PC-3 (cell line): ENCODE measurements at regions not wholly inside any gene's neighbourhood (a gene's known extent, or its start where the extent isn't known, plus 50 kb on each side); places are given as distances from the start of the nearest gene placed in this dataset.

Experiments used
- ATAC-seq: fragments of 200-7000 bp; cut with Tn5 transposase; 2 replicates; pipeline ENCODE4 v1.9.1; 2020; ENCODE audit warnings: mild to moderate bottlenecking, moderate library complexity
- BruUV-seq: library from RNA; stranded (reverse); fragments of 400-500 nt; replicated peaks from 2 replicates; lab custom pipeline; 2021; lab: Mats Ljungman, UMichigan
- CTCF ChIA-PET: fragments of 300-600 bp; sonication (Branson Sonifier 250); formaldehyde crosslinking; loops from one replicate; lab custom pipeline; 2022; ENCODE audit warnings: antibody characterized with exemption; lab: Charles Lee
- POLR2A ChIA-PET: fragments of 300-600 bp; sonication (Branson Sonifier 250); formaldehyde crosslinking; loops from one replicate; lab custom pipeline; 2022; ENCODE audit warnings: antibody characterized with exemption; ENCODE audit not compliant: unreplicated experiment; lab: Charles Lee
- DNase-seq: peaks from one replicate; pipeline ENCODE4 v3.0.0-alpha.2; 2015
- H2AFZ ChIP-seq: fragments of 300-600 bp; sonication (generic); 2 replicates; pipeline ENCODE4 v1.6.0; 2016; ENCODE audit warnings: antibody characterized with exemption, low read length
- H3F3A ChIP-seq: fragments of 300-600 bp; sonication (generic); one replicate; pipeline ENCODE4 v1.6.0; 2017; ENCODE audit warnings: antibody characterized with exemption, low read length, control low read depth, mild to moderate bottlenecking; ENCODE audit not compliant: unreplicated experiment
- H3K27ac ChIP-seq: fragments of 300-600 bp; sonication (generic); 2 replicates; pipeline ENCODE4 v1.5.1; 2016; ENCODE audit warnings: mild to moderate bottlenecking, low read length
- H3K27me3 ChIP-seq: fragments of 300-600 bp; sonication (generic); 2 replicates; pipeline ENCODE4 v1.6.1; 2016; ENCODE audit warnings: low read length, mixed read lengths
- H3K36me3 ChIP-seq: fragments of 300-600 bp; sonication (generic); 2 replicates; pipeline ENCODE4 v1.6.1; 2016; ENCODE audit warnings: low read depth, mixed run types, low read length, mixed read lengths
- H3K4me1 ChIP-seq: fragments of 300-600 bp; sonication (generic); 2 replicates; pipeline ENCODE4 v1.5.1; 2016; ENCODE audit warnings: low read length; ENCODE audit not compliant: insufficient read depth
- H3K4me2 ChIP-seq: fragments of 300-600 bp; sonication (generic); 2 replicates; pipeline ENCODE4 v1.6.0; 2016; ENCODE audit warnings: low read length
- H3K4me3 ChIP-seq: fragments of 300-600 bp; sonication (generic); 2 replicates; pipeline ENCODE4 v1.5.1; 2016; ENCODE audit warnings: mild to moderate bottlenecking, low read length, mixed read lengths
- H3K79me2 ChIP-seq: fragments of 300-600 bp; sonication (generic); 2 replicates; pipeline ENCODE4 v1.6.1; 2017; ENCODE audit warnings: low read length, mixed read lengths
- H3K9ac ChIP-seq: fragments of 300-600 bp; sonication (generic); 2 replicates; pipeline ENCODE4 v1.6.0; 2016; ENCODE audit warnings: mild to moderate bottlenecking, low read length
- H3K9me2 ChIP-seq: fragments of 300-600 bp; sonication (generic); replicated peaks from 2 replicates; pipeline ENCODE4 v1.6.1; 2016; ENCODE audit warnings: mixed run types, low read length, mixed read lengths
- H3K9me3 ChIP-seq: fragments of 300-600 bp; sonication (generic); 2 replicates; pipeline ENCODE4 v1.6.1; 2016; ENCODE audit warnings: low read length, mixed read lengths
- H4K20me1 ChIP-seq: fragments of 300-600 bp; sonication (generic); 2 replicates; pipeline ENCODE4 v1.6.1; 2016; ENCODE audit warnings: low read length, mixed read lengths
- EZH2 ChIP-seq: fragments of 300-600 bp; sonication (generic); IDR thresholded peaks from one replicate; pipeline ENCODE4 v1.6.1; 2017; ENCODE audit warnings: antibody characterized with exemption, mild to moderate bottlenecking, low read length; ENCODE audit not compliant: unreplicated experiment
- EZH2phosphoT487 ChIP-seq: fragments of 300-600 bp; sonication (generic); IDR thresholded peaks from 2 replicates; pipeline ENCODE4 v1.6.1; 2018; ENCODE audit warnings: mild to moderate bottlenecking, antibody characterized with exemption, low read length, borderline replicate concordance
- intact Hi-C: fragments of 100-400 bp; cut with micrococcal nuclease; formaldehyde crosslinking; loops from 2 replicates; pipeline ENCODE4 v1.9.0; 2023
- TF ChIP-seq, protein P1 (sequence below): fragments of 300-600 bp; sonication (generic); conservative IDR thresholded peaks from 2 replicates; pipeline ENCODE4 v1.5.1; 2017; ENCODE audit warnings: antibody characterized with exemption, low read depth, mild to moderate bottlenecking, low read length

DNA sequence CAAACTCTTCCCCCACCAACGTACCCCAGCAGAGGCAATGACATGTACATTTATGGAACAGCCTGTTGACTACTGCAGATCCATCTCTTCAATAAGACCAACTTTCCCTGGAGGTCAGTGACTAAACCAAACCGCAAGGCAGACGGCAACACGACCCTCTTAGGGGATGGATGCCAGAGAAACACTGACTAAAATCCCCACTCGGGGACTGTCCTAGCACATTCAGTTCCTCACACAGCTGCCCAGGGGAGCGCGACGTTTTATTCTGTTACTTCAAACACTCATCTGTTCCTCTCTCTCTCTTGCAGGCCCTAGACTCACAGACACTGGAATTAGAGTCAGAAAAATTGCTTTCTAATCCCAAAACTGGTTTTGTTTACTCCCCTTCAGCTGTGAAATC lies 146.5 kb upstream of the PRSS1 start:
- Histone ChIP-seq H3K36me3 (no peaks in the 10 kb centered on the region), H3K4me2 (no peak overlapping the region), H4K20me1 (no peaks in the 10 kb centered on the region), H3K4me1 (peaks cover 8% of the 10 kb centered on the region), H3F3A (no peaks in the 10 kb centered on the region), H3K9me3 (no peaks in the 10 kb centered on the region), H2AFZ (no peak overlapping the region), H3K27me3 (no peaks in the 10 kb centered on the region), H3K79me2 (no peaks in the 10 kb centered on the region), H3K9me2 (no peaks in the 10 kb centered on the region), H3K4me3 (no peak overlapping the region), H3K27ac (no peak overlapping the region), H3K9ac (no peak overlapping the region)
- BruUV-seq = no TSS peak
- intact Hi-C loops = loop anchor here (5.0 to 10.0 kb wide), 2 partner anchors 210 to 612 kb away; no protein-coding TSS in a partner anchor
- DNase-seq (no peak), ATAC-seq (no peak)
- CTCF ChIA-PET = no interaction called here
- TF ChIP-seq EZH2 = no peak
- TF ChIP-seq, protein P1, sequence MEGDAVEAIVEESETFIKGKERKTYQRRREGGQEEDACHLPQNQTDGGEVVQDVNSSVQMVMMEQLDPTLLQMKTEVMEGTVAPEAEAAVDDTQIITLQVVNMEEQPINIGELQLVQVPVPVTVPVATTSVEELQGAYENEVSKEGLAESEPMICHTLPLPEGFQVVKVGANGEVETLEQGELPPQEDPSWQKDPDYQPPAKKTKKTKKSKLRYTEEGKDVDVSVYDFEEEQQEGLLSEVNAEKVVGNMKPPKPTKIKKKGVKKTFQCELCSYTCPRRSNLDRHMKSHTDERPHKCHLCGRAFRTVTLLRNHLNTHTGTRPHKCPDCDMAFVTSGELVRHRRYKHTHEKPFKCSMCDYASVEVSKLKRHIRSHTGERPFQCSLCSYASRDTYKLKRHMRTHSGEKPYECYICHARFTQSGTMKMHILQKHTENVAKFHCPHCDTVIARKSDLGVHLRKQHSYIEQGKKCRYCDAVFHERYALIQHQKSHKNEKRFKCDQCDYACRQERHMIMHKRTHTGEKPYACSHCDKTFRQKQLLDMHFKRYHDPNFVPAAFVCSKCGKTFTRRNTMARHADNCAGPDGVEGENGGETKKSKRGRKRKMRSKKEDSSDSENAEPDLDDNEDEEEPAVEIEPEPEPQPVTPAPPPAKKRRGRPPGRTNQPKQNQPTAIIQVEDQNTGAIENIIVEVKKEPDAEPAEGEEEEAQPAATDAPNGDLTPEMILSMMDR = no peak
- TF ChIP-seq EZH2phosphoT487 = no peak
- POLR2A ChIA-PET = no interaction called here

DNA sequence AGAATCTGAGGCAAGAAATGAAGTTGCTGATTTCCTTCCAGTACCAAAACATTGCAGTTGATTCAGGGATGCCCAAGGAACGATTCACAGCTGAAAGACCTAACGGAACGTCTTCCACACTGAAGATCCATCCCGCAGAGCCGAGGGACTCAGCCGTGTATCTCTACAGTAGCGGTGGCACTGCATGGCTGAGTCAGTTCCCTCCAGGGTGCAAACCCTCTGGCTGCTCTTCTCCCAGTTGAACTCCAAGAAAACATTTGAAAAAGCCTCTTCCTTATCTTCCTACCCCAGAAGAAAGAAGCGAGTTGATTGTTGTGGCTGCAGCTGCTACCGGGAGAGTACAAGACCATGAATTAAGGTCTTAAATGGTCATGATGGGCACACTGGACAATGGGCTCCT lies 147.1 kb upstream of the PRSS1 start:
- Histone ChIP-seq H3K27ac (no peak overlapping the region), H3K9ac (no peak overlapping the region), H3K4me3 (no peak overlapping the region), H3K9me2 (no peaks in the 10 kb centered on the region), H3K9me3 (no peaks in the 10 kb centered on the region), H3K4me1 (peaks cover 8% of the 10 kb centered on the region), H3K4me2 (no peak overlapping the region), H3K27me3 (no peaks in the 10 kb centered on the region), H2AFZ (no peak overlapping the region), H3K79me2 (no peaks in the 10 kb centered on the region), H3K36me3 (no peaks in the 10 kb centered on the region), H3F3A (no peaks in the 10 kb centered on the region), H4K20me1 (no peaks in the 10 kb centered on the region)
- ATAC-seq = no peak
- ChIA-PET POLR2A (no interaction called here), CTCF (interaction anchor here (0.6 kb wide), 1 partner anchor 182 kb away, joined by 3 read pairs; no protein-coding TSS in a partner anchor)
- intact Hi-C loops = loop anchor here (5.0 to 10.0 kb wide), 2 partner anchors 210 to 613 kb away; no protein-coding TSS in a partner anchor
- no peak for DNase-seq
- TF ChIP-seq EZH2phosphoT487 = no peak
- no peak for TF ChIP-seq EZH2
- BruUV-seq = no TSS peak

GRCh38 chr7:142598297-142598696 lies 151.0 kb upstream of the PRSS1 start:
- Histone ChIP-seq H2AFZ (no peak overlapping the region), H3K9ac (no peak overlapping the region), H3F3A (no peaks in the 10 kb centered on the region), H3K27me3 (no peaks in the 10 kb centered on the region), H4K20me1 (no peaks in the 10 kb centered on the region), H3K9me2 (no peaks in the 10 kb centered on the region), H3K27ac (no peak overlapping the region), H3K4me1 (no peaks in the 10 kb centered on the region; the same call in 1 of the 2 replicates), H3K79me2 (no peaks in the 10 kb centered on the region), H3K4me3 (no peak overlapping the region), H3K9me3 (no peaks in the 10 kb centered on the region), H3K36me3 (no peaks in the 10 kb centered on the region), H3K4me2 (no peak overlapping the region)
- CTCF ChIA-PET = interaction anchor here (0.5 to 1.3 kb wide), 2 partner anchors 10 to 186 kb away, joined by 3 to 7 read pairs; no protein-coding TSS in a partner anchor
- ATAC-seq (no peak; the same call in 1 of the 2 replicates), DNase-seq (no peak)
- TF ChIP-seq, protein P1 = no peak
- TF ChIP-seq EZH2phosphoT487 (no peak), EZH2 (no peak)
- POLR2A ChIA-PET = no interaction called here
- no TSS peak for BruUV-seq
- intact Hi-C loops = no loop called here
